Hematopoietic multipotent progenitor cell treated with erythropoietin and hydrocortisone succinate and interleukin-3 and kit ligand, for 17 days (in vitro differentiated cells): ENCODE measurements at regions not wholly inside any gene's neighbourhood (a gene's known extent, or its start where the extent isn't known, plus 50 kb on each side); places are given as distances from the start of the nearest gene placed in this dataset.

Source experiments
- DNase-seq: peaks from one replicate; pipeline ENCODE4 v3.0.0-alpha.2; 2015; ENCODE audit warnings: low spot score

- DNase-seq, result no peak
Observed at GRCh38 chr2:58959996-58960395, 718.9 kb upstream of the FANCL start.

GRCh38 chr2:58957188-58957840 lies 716.2 kb upstream of the FANCL start:
- DNase-seq, result no peak

- DNase-seq, result no peak
Observed at GRCh38 chr2:58954880-58955385, 713.8 kb upstream of the FANCL start.

GRCh38 chr2:58951722-58952121 lies 710.6 kb upstream of the FANCL start:
- DNase-seq, result no peak

- DNase-seq, result no peak
Observed at GRCh38 chr2:58950795-58951462, 709.8 kb upstream of the FANCL start.

- DNase-seq, result no peak
Observed at GRCh38 chr2:58939388-58939787, 698.3 kb upstream of the FANCL start.

- no peak for DNase-seq
Observed at GRCh38 chr2:58938988-58939387, 697.9 kb upstream of the FANCL start.

- no peak for DNase-seq
Observed at GRCh38 chr2:58932801-58933200, 691.7 kb upstream of the FANCL start.

GRCh38 chr2:58930537-58930936 lies 689.4 kb upstream of the FANCL start:
- DNase-seq, result no peak

- DNase-seq, result no peak
Observed at GRCh38 chr2:58928973-58929372, 687.8 kb upstream of the FANCL start.

GRCh38 chr2:58928391-58928790 lies 687.3 kb upstream of the FANCL start:
- DNase-seq, result no peak

GRCh38 chr2:58926112-58926511 lies 685.0 kb upstream of the FANCL start:
- no peak for DNase-seq

GRCh38 chr2:58925676-58926081 lies 684.6 kb upstream of the FANCL start:
- DNase-seq, result no peak

GRCh38 chr2:58923869-58924268 lies 682.7 kb upstream of the FANCL start:
- DNase-seq, result no peak

GRCh38 chr2:58922245-58922644 lies 681.1 kb upstream of the FANCL start:
- DNase-seq, result no peak

- no peak for DNase-seq
Observed at GRCh38 chr2:58921676-58922075, 680.6 kb upstream of the FANCL start.

- DNase-seq, result no peak
Observed at GRCh38 chr2:58920001-58920400, 678.9 kb upstream of the FANCL start.

- DNase-seq, result no peak
Observed at GRCh38 chr2:58919316-58919715, 678.2 kb upstream of the FANCL start.

- DNase-seq, result no peak
Observed at GRCh38 chr2:58918141-58918540, 677.0 kb upstream of the FANCL start.

- no peak for DNase-seq
Observed at GRCh38 chr2:58917596-58917995, 676.5 kb upstream of the FANCL start.

GRCh38 chr2:58916063-58916462 lies 674.9 kb upstream of the FANCL start:
- DNase-seq, result no peak

- no peak for DNase-seq
Observed at GRCh38 chr2:58914733-58915505, 673.8 kb upstream of the FANCL start.
